ENCODE measurements at regions not wholly inside any gene's neighbourhood (a gene's known extent, or its start where the extent isn't known, plus 50 kb on each side); places are given as distances from the start of the nearest gene placed in this dataset.

- no peak for FAIRE-seq
- no peak for DNase-seq (ENCODE audit: low spot score)
These were observed 1475.2 kb downstream of the TBC1D22A start for GRCh38 chr22:48237466-48238283.

- no peak for DNase-seq (ENCODE audit: low spot score)
- no peak for FAIRE-seq
These were observed 1473.8 kb downstream of the TBC1D22A start for GRCh38 chr22:48236261-48236660.

DNA sequence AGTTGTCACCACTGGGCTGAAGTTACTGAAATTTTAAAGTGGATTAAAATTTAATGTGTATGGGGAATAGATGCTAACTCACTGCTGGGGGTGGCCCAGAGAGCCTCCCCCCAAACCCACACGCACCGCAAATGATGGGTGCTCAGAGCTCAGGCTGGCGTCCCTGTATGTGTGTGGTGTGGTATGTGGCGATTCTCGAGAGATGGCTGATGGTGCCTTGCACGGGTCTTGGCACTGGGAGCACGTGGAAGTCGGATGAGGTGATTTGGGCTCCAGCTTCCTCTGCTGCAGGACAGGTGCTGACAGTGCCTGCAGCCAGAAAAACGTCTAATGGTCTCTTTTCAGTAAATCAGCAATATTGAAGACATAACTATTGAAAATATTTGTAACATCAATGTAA is 1473.3 kb downstream of the TBC1D22A start:
- DNase-seq (ENCODE audit: low spot score) (no peak), FAIRE-seq (no peak)

DNA sequence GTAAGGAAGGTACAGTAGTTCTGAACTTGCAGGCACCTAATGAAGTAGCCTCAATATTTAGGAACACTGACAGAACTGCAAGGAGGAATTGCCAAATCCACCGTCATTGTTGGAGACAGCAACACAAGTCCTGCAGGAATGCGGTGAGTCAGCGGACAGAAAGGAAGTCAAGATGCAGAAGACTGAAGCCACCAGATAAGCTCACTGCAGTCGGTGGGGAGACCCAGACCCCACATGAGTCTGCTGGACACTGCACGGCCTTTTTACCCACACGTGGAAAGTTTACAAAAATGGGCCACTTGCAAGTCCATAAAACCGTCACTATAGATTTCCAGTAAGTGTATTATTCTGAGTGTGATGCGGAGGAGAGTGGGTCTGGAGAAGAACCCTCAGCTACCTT is 1471.6 kb downstream of the TBC1D22A start:
- FAIRE-seq (no peak), DNase-seq (ENCODE audit: low spot score) (no peak)

DNA sequence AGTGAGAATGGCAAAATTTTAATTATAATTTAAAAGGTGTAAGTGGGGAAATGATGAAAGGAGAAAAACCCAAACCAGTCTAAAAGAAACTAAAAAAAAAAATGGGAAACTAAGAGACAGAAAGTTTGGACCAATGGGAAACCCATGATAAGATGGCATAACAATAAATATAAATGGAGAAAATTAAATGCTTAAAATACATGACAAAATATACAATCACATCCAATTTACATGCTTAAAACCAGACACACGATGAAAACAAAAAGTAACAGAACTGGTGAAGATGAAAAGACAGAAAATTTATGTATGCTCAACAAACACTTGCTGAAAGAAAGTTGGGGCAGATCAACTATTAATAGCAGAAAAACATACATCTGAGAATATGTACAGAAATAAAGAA is 1471.1 kb downstream of the TBC1D22A start:
- DNase-seq (ENCODE audit: low spot score): no peak
- FAIRE-seq: no peak

DNA sequence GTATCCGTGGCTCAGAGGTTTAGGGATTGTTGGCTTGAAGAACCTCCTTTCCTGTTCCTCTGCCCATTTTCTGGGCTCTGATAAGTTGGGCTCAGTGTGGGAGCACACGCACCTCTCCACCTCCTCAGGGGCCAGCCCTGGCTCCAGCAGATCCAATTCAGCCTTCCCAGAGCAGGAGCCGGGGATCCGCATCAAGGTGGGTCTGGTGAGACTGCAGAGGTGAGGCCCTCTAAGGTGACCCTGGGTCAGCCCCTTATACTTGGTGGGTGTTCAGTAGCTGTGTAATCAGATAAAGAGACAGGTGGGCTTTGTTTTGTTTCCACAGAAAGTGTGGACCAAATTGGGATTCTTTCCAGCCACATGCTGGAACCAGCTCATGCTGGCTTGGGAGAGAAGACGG is 1466.0 kb downstream of the TBC1D22A start:
- FAIRE-seq (no peak), DNase-seq (ENCODE audit: low spot score) (no peak)

DNA sequence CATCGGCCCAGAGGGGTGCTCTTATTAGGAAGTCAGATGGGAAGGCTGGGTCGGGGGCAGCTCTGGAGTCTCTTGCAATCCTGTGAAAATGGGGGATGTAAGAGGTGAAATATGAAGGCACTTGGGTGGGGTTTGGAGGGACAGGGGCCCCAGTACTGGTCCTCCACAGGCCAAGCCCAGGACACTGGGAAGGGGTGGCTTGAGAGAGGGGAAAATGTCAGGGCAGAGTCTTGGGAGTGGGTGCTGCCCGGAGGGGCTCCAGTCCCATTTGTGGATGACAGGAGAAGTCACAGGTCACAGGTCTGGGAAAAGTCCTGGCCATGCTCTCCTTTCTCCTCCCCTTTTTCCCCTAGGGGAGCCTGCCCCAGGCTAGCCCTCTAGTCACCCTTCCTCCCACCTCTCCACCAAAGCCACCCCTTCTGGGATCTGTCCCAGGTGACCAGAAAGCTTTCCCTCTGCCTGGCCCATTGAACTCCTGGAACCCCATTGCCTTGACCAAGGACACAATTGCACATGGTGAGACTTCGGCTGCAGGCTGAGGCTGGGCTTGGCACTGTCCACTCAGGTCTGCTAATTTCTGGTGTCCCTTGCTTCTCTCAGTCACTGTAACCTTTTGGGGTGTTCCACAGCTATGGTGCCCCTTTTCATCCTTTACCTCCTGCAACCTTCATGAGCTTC is 1465.0 kb downstream of the TBC1D22A start:
- FAIRE-seq (no peak), DNase-seq (ENCODE audit: low spot score) (no peak)

DNA sequence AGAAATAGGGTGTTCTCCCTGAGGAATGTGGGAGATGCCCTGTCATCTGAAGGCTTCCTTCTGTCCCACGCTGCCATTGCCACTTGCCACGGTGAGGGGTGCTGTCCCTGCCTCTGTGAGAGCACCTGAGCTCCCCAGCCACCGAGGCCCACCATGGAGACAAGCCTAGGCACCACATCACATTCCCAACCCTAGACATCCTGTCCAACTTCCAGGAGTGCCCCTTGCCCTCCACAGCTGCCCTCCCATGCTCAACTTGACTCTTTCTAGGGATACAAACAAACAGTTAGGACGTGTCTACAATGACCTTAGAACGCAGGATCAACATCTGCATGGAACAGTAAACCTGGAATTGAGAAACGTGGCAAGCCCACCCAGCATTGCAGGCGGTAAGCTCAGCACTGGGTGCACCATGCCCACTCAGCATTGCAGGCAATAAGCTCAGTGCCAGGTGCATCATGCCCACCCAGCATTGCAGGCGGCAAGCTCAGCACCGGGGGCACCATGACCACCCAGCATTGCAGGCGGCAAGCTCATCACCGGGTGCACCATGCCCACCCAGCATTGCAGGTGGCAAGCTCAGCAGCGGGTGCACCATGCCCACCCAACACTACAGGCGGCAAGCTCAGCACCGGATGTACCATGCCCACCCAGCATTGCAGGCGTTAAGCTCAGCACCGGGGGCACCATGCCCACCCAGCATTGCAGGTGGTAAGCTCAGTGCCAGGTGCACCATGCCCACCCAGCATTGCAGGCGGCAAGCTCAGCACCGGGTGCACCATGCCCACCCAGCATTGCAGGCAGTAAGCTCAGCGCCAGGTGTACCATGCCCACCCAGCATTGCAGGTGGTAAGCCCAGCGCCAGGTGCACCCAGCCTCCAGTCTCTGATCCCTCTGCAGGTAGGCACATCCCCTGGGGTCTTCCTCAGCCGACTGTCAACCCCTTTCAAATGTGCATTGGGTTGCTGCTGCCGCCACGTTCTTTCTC is 1463.9 kb downstream of the TBC1D22A start:
- FAIRE-seq: no peak

GRCh38 chr22:48224332-48224731 is 1461.9 kb downstream of the TBC1D22A start:
- no peak for DNase-seq (ENCODE audit: low spot score)
- FAIRE-seq: no peak

More for the DNA sequence above, 1463.9 kb downstream of the TBC1D22A start:
- no peak for DNase-seq (ENCODE audit: low spot score)

- FAIRE-seq (no peak), DNase-seq (ENCODE audit: low spot score) (no peak)
These were observed 1461.2 kb downstream of the TBC1D22A start for GRCh38 chr22:48223488-48224190.

GRCh38 chr22:48222742-48223487 is 1460.5 kb downstream of the TBC1D22A start:
- FAIRE-seq (no peak), DNase-seq (ENCODE audit: low spot score) (no peak)

GRCh38 chr22:48218889-48219420 is 1456.5 kb downstream of the TBC1D22A start:
- no peak for FAIRE-seq

DNA sequence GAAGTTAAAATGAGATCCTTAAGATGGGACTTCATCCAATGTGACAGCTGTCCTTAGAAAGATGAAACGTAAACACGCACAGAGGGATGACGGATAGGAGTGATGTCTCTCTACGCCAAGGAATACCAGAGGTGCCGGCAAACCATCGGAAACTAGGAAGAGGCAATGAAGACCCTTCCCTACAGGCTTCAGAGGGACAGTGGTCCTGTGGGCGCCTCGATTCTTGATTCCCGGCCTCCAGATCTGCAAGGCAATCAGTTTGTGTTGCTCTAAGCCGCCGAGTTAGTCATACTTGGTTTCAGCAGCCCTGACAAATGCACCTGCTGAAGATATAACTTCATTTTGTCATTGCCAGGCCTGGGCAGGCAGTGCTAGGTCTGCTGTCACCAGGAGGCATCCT is 1455.1 kb downstream of the TBC1D22A start:
- FAIRE-seq (no peak), DNase-seq (ENCODE audit: low spot score) (no peak)

More at GRCh38 chr22:48218889-48219420, 1456.5 kb downstream of the TBC1D22A start:
- no peak for DNase-seq (ENCODE audit: low spot score)

- DNase-seq (ENCODE audit: low spot score): no peak
- no peak for FAIRE-seq
These were observed 1450.3 kb downstream of the TBC1D22A start for GRCh38 chr22:48212727-48213126.

GRCh38 chr22:48210812-48211211 is 1448.4 kb downstream of the TBC1D22A start:
- no peak for FAIRE-seq

DNA sequence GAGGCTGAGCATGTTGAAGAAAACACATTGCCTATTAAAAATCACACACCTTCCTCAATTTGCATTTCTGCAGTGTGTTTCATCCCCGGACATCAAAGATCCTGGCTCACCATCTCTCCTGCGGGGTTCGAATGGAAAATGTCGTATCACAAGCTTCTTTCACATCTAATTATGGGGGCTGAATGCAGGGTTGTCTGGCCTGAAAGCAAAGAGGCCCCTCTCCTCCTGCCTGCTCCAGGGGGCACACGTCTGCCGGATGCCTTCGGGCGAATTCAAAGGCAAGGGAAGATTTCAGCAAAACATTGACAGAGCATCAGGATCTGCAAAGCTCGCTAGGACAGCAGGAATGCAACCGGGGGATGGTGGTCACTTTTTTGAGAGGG is 1447.7 kb downstream of the TBC1D22A start:
- DNase-seq (ENCODE audit: low spot score) (no peak), FAIRE-seq (no peak)

More at GRCh38 chr22:48210812-48211211, 1448.4 kb downstream of the TBC1D22A start:
- DNase-seq (ENCODE audit: low spot score): no peak

DNA sequence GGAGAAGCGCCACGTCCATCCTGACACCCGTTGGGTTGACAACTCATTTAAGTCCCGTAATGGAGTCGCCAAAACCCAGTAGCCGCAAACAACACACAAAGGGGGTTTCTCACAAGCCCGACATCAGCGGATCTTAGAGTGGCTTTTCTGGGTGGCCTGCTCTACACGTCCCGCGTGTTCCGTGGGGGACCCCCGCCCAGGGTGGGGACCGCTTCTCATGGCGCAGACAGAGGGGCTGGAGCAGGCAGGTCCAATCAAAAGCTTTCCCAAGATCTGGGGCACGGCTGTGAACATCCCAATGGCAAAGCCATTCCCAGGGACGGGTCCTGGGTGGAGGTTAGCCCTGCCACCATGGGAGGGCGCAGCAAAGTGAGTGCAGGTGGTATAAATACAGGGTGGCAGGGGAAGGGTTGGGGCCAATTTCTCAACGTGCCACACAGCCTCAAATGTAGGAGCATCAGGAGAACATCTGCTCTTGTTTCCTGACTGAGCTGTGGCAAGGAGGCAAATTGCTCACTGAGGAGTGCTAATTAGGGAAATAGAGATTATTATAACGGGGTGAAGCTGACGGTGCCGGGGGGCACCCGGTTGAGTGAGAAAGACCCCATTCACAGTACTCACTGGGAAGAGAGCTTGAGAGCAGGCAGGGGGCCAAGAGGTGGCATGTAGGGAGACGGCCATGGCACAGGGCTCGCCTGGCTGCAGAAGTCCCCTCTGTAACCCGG is 1447.2 kb downstream of the TBC1D22A start:
- DNase-seq (ENCODE audit: low spot score) (no peak), FAIRE-seq (no peak)

DNA sequence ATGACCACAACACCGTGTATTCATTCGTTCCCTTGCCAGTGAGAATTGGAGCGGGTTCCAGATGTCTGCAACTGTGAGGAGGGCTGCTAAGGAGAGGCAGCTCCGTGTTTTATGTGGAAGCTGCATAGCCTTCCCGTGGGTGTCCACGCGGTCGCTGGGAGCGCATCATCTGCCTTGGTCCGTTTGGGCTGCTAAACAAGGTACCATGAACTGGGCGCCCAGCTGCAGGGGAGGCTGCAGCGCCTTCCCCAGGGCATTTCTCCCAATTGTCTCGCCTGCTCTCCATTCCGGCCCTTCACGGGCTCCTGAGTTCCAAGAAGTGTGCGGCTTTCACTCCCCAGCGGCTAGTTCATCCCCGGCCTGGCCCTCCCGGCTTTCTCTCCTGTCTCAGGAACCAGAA is 1446.4 kb downstream of the TBC1D22A start:
- DNase-seq (ENCODE audit: low spot score) (no peak), FAIRE-seq (no peak)

- no peak for FAIRE-seq
These were observed 1445.6 kb downstream of the TBC1D22A start for GRCh38 chr22:48207919-48208535.

More at GRCh38 chr22:48207919-48208535, 1445.6 kb downstream of the TBC1D22A start:
- DNase-seq (ENCODE audit: low spot score): no peak

Measured in RCC 7860 (cell line).